HG03103 (cell line): ENCODE measurements at regions not wholly inside any gene's neighbourhood (a gene's known extent, or its start where the extent isn't known, plus 50 kb on each side); places are given as distances from the start of the nearest gene placed in this dataset.
"Not testable (repeated sequence)": the region's sequence is repeated elsewhere in the genome, so short reads cannot be mapped to it uniquely, and the experiment has no call there.

Experiments
- ATAC-seq: cut with Tn5 transposase; IDR thresholded peaks from one replicate; pipeline ENCODE4 v1.9.1; 2021; ENCODE audit warnings: low read depth; ENCODE audit not compliant: unreplicated experiment

GRCh38 chr13:79191501-79191900 lies 214.6 kb downstream of the RBM26 start:
- ATAC-seq, result no peak

GRCh38 chr13:79190932-79191331 lies 215.1 kb downstream of the RBM26 start:
- peak; percentile 28 for ATAC-seq

- ATAC-seq, result no peak
Observed at GRCh38 chr13:79187917-79188690, 218.0 kb downstream of the RBM26 start.

- no peak for ATAC-seq
Observed at GRCh38 chr13:79185580-79185979, 220.5 kb downstream of the RBM26 start.

GRCh38 chr13:79183231-79183630 lies 222.8 kb downstream of the RBM26 start:
- ATAC-seq, result no peak

GRCh38 chr13:79173691-79174090 lies 232.4 kb downstream of the RBM26 start:
- not testable (repeated sequence) for ATAC-seq

DNA sequence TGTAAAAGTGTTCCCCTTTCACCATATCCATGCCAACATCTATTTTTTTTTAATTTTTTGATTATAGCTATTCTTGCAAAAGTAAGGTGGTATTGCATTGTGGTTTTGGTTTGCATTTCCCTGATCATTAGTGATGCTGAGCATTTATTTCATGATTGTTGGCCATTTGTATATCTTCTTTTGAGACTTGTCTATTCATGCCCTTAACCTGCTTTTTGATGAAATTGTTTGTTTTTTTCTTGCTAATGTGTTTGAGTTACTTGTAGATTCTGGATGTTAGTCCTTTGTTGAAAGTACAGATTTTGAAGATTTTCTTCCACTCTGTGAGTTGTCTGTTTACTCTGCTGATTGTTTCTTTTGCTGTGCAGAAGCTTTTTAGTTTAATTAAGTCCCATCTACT lies 233.1 kb downstream of the RBM26 start:
- ATAC-seq, result not testable (repeated sequence)

DNA sequence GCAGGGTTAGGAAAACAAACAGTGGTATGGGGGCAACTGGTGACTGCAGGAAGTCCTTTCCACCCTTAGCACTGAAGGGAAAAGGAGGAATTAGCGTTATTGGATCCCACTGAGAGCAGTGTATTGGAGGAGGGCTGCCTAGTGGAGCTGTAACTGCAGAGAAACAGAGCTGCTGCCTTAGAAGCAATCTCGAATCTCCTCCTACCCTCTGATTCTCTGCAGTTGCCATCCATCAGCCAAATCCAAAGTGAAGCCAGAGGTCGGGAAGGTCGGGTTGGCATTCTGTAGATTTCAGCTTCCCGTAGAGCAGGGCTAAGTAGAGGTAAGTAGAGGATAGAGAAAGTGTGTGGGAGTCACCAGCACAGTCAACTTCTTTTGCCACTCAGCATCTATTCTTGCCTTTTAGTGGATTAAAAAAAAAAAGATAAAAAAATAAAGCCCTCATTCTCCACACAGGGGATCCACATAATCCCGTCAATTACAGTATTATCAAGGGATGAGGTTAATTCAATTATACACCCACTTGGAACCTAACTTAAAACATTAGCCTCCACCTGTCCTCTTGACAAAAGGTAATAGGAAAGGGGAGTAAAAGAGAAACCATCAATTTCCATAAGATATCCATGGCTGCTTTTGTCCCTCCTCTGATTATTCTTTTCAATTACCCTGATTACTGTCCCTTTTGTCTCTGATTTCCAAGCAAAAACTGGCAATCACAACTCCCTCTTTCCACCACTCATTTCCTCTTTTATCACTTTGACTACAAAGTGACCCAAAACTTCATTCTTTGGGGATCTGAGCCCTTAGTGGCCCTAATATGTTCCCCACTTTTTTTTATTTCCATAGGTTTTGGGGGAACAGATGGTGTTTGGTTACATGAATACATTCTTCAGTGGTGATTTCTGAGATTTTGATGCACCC lies 234.7 kb downstream of the RBM26 start:
- ATAC-seq, result no peak

DNA sequence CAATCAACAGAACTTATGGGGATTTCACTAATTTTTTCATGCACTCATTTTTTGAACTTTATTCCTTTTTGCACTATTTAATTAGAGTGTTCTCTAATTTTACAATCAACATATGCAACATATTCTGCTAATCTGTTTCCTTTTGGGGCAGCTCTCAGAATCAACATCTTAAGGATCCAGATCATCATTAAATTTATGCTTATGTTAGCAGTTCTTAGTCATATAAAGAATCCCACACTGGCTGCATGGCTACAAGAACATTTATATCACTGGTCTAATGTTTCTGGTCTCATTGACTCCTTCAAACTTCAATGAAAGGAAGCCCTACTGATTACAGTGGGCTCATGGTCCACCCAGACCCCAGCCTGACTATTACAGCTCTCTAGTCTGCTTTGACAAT lies 245.2 kb downstream of the RBM26 start:
- ATAC-seq, result no peak

- ATAC-seq, result no peak
Observed at GRCh38 chr13:79155883-79156282, 250.2 kb downstream of the RBM26 start.

GRCh38 chr13:79149210-79149609 lies 256.8 kb downstream of the RBM26 start:
- ATAC-seq, result no peak

GRCh38 chr13:79141082-79141481 lies 265.0 kb downstream of the RBM26 start:
- ATAC-seq, result no peak

GRCh38 chr13:79128158-79128557 lies 277.9 kb downstream of the RBM26 start:
- ATAC-seq, result no peak

DNA sequence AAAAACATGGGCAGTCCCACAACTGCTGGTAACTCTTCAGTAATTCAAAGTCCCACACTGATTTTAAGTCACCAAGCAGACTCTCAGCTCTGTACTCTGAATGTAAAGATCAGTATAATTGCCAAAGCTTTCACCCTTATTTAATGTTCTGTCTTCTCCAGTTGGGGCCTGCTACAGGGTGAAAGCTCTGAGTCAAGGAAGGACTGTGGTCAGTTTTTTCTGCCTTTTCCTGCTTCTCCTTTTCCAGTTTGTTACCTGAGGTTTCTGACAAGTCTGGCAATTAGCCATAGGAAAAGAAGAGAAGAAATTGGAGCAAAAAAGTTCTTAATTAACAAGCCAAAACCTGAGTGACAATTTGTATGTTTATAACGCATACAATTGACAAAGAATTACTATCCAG lies 279.3 kb downstream of the RBM26 start:
- ATAC-seq, result no peak

DNA sequence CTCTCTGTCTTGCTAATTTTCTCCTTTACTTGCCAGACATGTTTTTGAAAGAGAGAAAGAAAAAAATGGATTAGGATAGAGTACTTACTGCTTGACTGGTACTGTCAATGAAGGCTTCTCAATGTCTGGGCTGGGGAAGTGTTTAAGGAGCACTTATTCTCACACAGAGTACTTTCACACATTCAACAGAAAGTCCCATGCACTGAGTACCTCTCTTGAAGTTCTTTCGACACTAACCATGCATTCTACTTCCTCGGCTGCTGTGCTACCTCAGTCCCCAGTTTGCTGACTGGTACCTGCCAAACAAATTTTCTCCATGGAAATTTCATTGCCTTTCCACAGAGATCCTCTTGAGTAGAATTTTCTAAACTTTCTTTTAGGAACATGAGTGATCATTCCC lies 281.9 kb downstream of the RBM26 start:
- ATAC-seq, result no peak

DNA sequence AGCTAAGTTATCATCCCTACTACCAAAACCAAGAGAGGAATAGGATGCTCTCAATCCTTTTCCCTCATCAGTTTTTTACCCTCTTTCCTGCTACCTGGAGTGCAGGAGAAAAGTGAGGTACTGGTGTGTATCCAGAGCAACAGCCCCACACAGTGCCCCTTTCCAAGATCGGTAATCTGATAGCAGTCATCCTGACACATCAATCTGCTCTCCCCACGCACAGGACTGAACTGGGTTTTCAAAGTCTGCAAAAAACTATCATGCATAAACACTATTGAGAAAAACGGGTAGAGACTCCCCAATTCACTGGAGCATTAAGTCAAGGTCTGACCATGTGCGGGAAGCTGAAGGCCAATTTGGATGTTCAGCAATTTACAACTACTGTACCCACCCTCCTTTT lies 284.8 kb downstream of the RBM26 start:
- ATAC-seq, result no peak

DNA sequence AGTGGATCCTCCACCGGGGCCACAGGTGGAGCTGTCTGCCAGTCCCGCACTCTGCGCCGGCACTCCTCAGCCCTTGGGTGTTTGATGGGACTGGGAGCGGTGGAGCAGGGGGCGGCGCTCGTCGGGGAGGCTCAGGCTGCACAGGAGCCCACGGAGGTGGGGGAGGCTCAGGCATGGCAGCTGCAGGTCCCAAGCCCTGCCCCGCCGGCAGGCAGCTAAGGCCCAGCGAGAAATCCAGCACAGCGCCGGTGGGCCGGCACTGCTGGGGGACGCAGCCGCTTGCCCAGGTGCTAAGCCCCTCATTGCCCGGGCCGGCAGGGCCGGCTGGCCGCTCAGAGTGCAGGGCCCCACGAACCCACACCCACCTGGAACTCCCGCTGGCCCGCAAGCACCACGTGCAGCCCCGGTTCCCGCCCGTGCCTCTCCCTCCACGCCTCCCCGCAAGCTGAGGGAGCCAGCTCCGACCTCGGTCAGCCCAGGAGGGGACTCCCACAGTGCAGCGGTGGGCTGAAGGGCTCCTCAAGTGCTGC lies 286.4 kb downstream of the RBM26 start:
- ATAC-seq, result no peak

GRCh38 chr13:79112016-79112415 lies 294.0 kb downstream of the RBM26 start:
- no peak for ATAC-seq

DNA sequence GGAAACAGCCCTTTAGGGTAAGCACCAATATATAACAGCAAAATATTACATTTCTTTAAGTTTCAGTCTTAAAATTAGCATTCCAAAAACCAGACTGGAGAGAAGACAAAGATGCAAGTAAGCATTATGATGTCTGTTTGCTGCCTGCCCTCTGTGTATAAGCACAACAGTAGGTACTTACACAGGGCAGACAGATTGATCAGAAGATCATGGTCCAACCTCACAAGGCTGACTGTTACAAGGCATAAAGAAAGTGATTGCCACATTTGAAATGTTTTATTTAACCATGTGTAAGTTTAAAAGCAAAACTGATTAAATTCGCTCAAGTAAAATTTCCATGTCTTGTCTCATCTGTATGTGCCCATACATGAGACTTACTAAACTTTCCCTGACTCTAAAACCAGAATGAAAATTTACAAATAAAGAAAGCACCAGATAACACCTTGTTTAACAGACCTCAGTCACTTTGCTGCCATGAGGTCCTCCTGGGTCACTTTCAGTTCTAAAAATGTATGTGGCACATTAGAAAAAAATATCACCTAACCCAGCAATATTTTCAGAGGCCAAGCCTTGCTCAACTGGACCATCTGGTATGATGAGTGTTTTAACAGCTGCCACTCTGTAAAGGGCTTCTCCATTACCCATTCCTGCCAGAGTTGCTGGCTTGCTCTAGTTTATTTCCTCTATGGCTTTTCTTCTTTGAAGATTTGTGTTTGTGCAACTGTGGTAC lies 297.0 kb downstream of the RBM26 start:
- no peak for ATAC-seq

DNA sequence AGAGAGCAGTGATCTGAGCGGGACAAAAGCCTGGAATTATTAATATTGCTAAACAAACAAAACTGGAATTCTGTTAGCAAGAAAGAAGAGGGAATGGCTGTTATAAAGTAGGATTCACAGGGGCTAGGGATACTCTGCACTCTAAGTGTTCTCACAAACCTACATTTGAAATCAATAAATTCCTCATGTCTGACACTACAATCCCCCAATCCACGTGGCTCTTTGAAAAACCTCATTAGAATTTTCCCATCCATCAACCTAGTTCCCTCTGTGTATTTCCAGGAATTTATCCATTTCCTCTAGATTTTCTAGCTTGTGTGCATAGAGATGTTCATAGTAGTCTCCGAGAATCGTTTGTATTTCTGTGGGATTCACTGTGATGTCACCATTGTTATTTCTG lies 307.5 kb downstream of the RBM26 start:
- no peak for ATAC-seq

GRCh38 chr13:79097201-79097600 lies 308.9 kb downstream of the RBM26 start:
- no peak for ATAC-seq
